ENCODE measurements at regions not wholly inside any gene's neighbourhood (a gene's known extent, or its start where the extent isn't known, plus 50 kb on each side); places are given as distances from the start of the nearest gene placed in this dataset.

DNA sequence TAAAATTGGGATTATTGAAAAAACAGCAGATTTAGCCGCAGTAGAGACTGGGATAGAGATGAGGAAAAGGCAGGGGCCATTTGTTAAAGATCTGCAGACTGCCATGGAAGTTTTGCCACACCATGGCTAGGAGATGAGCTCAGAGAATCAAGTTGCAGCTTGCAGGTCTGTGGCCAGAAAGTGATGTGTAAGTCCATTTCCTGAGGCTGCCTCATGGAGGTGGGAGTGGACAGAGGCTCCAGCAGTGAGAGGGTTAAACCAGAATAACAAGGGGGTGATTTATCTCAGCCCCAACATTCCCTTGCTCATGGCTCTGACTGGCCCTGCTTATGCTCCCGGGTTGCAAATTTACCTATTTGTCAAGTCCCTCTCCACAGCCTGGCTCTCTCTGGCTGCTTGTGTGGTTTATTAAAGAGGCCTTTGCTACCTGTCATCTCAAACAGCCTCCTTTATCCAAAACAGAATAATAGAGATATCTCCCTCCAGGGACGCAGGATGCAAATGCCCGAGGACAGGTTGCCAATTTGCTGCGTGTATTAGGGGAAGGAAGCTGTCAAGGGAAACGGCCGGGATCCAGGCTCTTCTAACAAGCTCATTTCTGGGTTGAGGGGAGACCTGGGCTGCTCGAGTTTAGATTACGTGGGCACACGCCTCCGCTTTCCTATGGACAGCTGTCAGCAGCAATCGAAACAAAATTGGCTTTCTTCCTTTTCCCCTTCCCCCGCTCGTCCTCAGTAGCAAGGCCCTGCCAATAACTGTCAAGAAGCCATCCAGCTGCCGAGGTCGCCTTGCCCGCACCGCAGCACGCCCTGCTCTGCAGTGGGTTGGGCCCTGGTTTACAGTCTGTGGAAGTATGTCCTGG is 72.8 kb upstream of the PITX1 start:
- H3K9me1 ChIP-seq (ENCODE audit: control insufficient read depth, extremely low read depth, insufficient read depth, low read length): no peaks in the 10 kb centered on the region
- peaks cover 9% of the 10 kb centered on the region for H3K27me3 ChIP-seq (ENCODE audit: control insufficient read depth, extremely low read depth, insufficient read depth, low read length)
- FAIRE-seq: peak; percentile 91
- H3K79me2 ChIP-seq (ENCODE audit: control insufficient read depth, insufficient read depth, low read length): no peaks in the 10 kb centered on the region
- no peak overlapping the region for H3K27ac ChIP-seq (ENCODE audit: control insufficient read depth, insufficient read depth, low read length)
- H3K4me3 ChIP-seq (ENCODE audit: control insufficient read depth in 2 of 3, extremely low read depth in 1 of 3, insufficient read depth in 2 of 3, low read depth in 1 of 3, low read length in 3 of 3): no peak overlapping the region
- peak; percentile 69 for DNase-seq (ENCODE audit: low read depth, low spot score)
- H3K4me1 ChIP-seq (ENCODE audit: control insufficient read depth, extremely low read depth, insufficient read depth, low read length): peaks cover 14% of the 10 kb centered on the region
- H2AFZ ChIP-seq (ENCODE audit: control insufficient read depth, low read length): no peak overlapping the region
- H3K36me3 ChIP-seq (ENCODE audit: control insufficient read depth in 2 of 2, extremely low read depth in 1 of 2, insufficient read depth in 2 of 2, low read length in 2 of 2): no peaks in the 10 kb centered on the region
- dilution Hi-C loops (cut with MboI; ENCODE audit: extremely low pct_ligation_motif_present, low sequenced_read_pairs): no loop called here
- H3K4me2 ChIP-seq (ENCODE audit: control insufficient read depth, extremely low read depth, insufficient read depth, low read depth, low read length): peak overlapping the region; percentile 18
- no peaks in the 10 kb centered on the region for H4K20me1 ChIP-seq (ENCODE audit: control insufficient read depth, extremely low read depth, insufficient read depth, low read length)
- TF ChIP-seq, protein P1, sequence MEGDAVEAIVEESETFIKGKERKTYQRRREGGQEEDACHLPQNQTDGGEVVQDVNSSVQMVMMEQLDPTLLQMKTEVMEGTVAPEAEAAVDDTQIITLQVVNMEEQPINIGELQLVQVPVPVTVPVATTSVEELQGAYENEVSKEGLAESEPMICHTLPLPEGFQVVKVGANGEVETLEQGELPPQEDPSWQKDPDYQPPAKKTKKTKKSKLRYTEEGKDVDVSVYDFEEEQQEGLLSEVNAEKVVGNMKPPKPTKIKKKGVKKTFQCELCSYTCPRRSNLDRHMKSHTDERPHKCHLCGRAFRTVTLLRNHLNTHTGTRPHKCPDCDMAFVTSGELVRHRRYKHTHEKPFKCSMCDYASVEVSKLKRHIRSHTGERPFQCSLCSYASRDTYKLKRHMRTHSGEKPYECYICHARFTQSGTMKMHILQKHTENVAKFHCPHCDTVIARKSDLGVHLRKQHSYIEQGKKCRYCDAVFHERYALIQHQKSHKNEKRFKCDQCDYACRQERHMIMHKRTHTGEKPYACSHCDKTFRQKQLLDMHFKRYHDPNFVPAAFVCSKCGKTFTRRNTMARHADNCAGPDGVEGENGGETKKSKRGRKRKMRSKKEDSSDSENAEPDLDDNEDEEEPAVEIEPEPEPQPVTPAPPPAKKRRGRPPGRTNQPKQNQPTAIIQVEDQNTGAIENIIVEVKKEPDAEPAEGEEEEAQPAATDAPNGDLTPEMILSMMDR (optimal IDR thresholded peaks at IDR 0.05 in 1 of 3, IDR thresholded peaks at IDR 0.05 in 1 of 3, conservative IDR thresholded peaks at IDR 0.05 in 1 of 3; ENCODE audit: extremely low read depth in 1 of 3, insufficient read depth in 2 of 3, low read length in 3 of 3): no peak
- TF ChIP-seq EZH2 (IDR thresholded peaks at IDR 0.05; ENCODE audit: low read length): no peak
- no peaks in the 10 kb centered on the region for H3K9me3 ChIP-seq (ENCODE audit: control insufficient read depth, low read depth, low read length)
- H3K9ac ChIP-seq (ENCODE audit: control insufficient read depth, extremely low read depth, insufficient read depth, low read length): no peak overlapping the region

DNA sequence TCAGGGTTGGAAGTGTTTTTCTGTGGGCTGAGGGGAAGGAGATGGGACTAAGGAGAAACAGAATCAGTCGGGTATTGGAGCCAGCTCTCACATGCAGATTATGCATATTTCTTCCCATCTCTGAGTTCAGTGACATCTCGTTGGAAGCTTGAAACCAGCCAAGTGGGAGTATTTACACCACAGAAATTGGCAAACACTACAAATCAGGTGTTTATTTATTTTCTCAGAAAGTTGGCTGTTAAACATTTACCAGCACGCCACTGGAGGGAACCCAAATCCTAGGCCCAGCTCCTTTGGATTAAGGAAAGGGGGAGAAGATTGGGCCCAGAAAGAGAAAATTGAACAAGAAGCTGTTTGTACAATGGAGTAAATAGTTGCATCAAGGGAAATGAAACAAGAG is 72.1 kb upstream of the PITX1 start:
- Histone ChIP-seq H3K27ac (ENCODE audit: control insufficient read depth, insufficient read depth, low read length) (no peak overlapping the region), H2AFZ (ENCODE audit: control insufficient read depth, low read length) (no peak overlapping the region), H3K4me3 (ENCODE audit: control insufficient read depth in 2 of 3, extremely low read depth in 1 of 3, insufficient read depth in 2 of 3, low read depth in 1 of 3, low read length in 3 of 3) (no peak overlapping the region), H3K79me2 (ENCODE audit: control insufficient read depth, insufficient read depth, low read length) (no peaks in the 10 kb centered on the region), H4K20me1 (ENCODE audit: control insufficient read depth, extremely low read depth, insufficient read depth, low read length) (no peaks in the 10 kb centered on the region), H3K27me3 (ENCODE audit: control insufficient read depth, extremely low read depth, insufficient read depth, low read length) (peaks cover 2% of the 10 kb centered on the region), H3K9me1 (ENCODE audit: control insufficient read depth, extremely low read depth, insufficient read depth, low read length) (no peaks in the 10 kb centered on the region), H3K9ac (ENCODE audit: control insufficient read depth, extremely low read depth, insufficient read depth, low read length) (no peak overlapping the region), H3K4me1 (ENCODE audit: control insufficient read depth, extremely low read depth, insufficient read depth, low read length) (peaks cover 14% of the 10 kb centered on the region), H3K4me2 (ENCODE audit: control insufficient read depth, extremely low read depth, insufficient read depth, low read depth, low read length) (peak overlapping the region; percentile 15), H3K9me3 (ENCODE audit: control insufficient read depth, low read depth, low read length) (no peaks in the 10 kb centered on the region), H3K36me3 (ENCODE audit: control insufficient read depth in 2 of 2, extremely low read depth in 1 of 2, insufficient read depth in 2 of 2, low read length in 2 of 2) (no peaks in the 10 kb centered on the region)
- no peak for TF ChIP-seq EZH2 (IDR thresholded peaks at IDR 0.05; ENCODE audit: low read length)
- TF ChIP-seq, protein P1 (optimal IDR thresholded peaks at IDR 0.05 in 1 of 3, IDR thresholded peaks at IDR 0.05 in 1 of 3, conservative IDR thresholded peaks at IDR 0.05 in 1 of 3; ENCODE audit: extremely low read depth in 1 of 3, insufficient read depth in 2 of 3, low read length in 3 of 3): no peak
- dilution Hi-C loops (cut with MboI; ENCODE audit: extremely low pct_ligation_motif_present, low sequenced_read_pairs): no loop called here
- FAIRE-seq: no peak
- DNase-seq (ENCODE audit: low read depth, low spot score): no peak
